RWPE2 (cell line): ENCODE measurements at regions not wholly inside any gene's neighbourhood (a gene's known extent, or its start where the extent isn't known, plus 50 kb on each side); places are given as distances from the start of the nearest gene placed in this dataset.
"Not testable (repeated sequence)": the region's sequence is repeated elsewhere in the genome, so short reads cannot be mapped to it uniquely, and the experiment has no call there.

Source experiments
- ATAC-seq: fragments of 200-7000 bp; cut with Tn5 transposase; 3 replicates; pipeline ENCODE4 v1.9.1; 2021; ENCODE audit warnings: low read depth
- DNase-seq: peaks from one replicate; pipeline ENCODE4 v3.0.0-alpha.2; 2020; ENCODE audit warnings: low spot score
- H3K27ac ChIP-seq: fragments of 450-650 bp; 2 replicates; pipeline ENCODE4 v1.5.1; 2017; ENCODE audit warnings: mild to moderate bottlenecking; ENCODE audit not compliant: poor library complexity, severe bottlenecking
- H3K27me3 ChIP-seq: fragments of 250-450 bp; sonication (Bioruptor Pico); 2 replicates; pipeline ENCODE4 v1.5.1; 2021; ENCODE audit warnings: mild to moderate bottlenecking, moderate library complexity; ENCODE audit not compliant: insufficient read depth, poor library complexity, severe bottlenecking
- H3K36me3 ChIP-seq: fragments of 250-450 bp; sonication (Bioruptor Pico); 2 replicates; pipeline ENCODE4 v1.5.1; 2020; ENCODE audit warnings: low read depth, mild to moderate bottlenecking, moderate library complexity
- H3K4me1 ChIP-seq: fragments of 250-450 bp; sonication (Bioruptor Pico); 2 replicates; pipeline ENCODE4 v1.5.1; 2021; ENCODE audit warnings: mild to moderate bottlenecking, moderate library complexity; ENCODE audit not compliant: insufficient read depth, poor library complexity, severe bottlenecking
- H3K4me3 ChIP-seq: fragments of 250-450 bp; sonication (Bioruptor Pico); 2 replicates; pipeline ENCODE4 v1.5.1; 2021; ENCODE audit warnings: mild to moderate bottlenecking, moderate library complexity; ENCODE audit not compliant: severe bottlenecking
- H3K9me3 ChIP-seq: fragments of 250-450 bp; sonication (Bioruptor Pico); 2 replicates; pipeline ENCODE4 v1.5.1; 2021; ENCODE audit warnings: mild to moderate bottlenecking, moderate library complexity; ENCODE audit not compliant: severe bottlenecking
- TF ChIP-seq, protein P1 (sequence below): fragments of 450-650 bp; IDR thresholded peaks from one replicate; pipeline ENCODE4 v1.5.1; 2017; ENCODE audit warnings: mild to moderate bottlenecking, moderate library complexity; ENCODE audit not compliant: poor library complexity, severe bottlenecking

DNA sequence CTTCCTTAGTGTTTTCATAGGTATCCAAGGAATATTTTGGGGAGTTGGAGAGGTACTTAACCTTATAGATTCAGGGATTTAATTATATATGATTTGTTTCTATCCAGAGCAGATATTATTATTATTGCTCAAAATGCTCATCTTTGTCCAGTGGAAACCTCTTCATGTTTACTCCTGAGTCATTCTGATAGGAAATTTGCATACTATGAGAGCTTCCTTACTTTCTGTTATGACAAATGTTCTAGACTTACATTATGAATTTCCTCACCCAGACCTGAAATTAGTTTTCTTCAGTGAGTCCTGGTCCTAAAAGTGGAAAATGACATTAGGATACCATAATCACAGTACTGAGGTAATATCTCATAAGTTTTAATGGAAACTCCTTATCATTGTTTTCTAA lies 57.5 kb upstream of the PLPPR5 start:
- H3K9me3 ChIP-seq: no peaks in the 10 kb centered on the region
- no peak for ATAC-seq
- no peaks in the 10 kb centered on the region for H3K4me1 ChIP-seq
- TF ChIP-seq, protein P1, sequence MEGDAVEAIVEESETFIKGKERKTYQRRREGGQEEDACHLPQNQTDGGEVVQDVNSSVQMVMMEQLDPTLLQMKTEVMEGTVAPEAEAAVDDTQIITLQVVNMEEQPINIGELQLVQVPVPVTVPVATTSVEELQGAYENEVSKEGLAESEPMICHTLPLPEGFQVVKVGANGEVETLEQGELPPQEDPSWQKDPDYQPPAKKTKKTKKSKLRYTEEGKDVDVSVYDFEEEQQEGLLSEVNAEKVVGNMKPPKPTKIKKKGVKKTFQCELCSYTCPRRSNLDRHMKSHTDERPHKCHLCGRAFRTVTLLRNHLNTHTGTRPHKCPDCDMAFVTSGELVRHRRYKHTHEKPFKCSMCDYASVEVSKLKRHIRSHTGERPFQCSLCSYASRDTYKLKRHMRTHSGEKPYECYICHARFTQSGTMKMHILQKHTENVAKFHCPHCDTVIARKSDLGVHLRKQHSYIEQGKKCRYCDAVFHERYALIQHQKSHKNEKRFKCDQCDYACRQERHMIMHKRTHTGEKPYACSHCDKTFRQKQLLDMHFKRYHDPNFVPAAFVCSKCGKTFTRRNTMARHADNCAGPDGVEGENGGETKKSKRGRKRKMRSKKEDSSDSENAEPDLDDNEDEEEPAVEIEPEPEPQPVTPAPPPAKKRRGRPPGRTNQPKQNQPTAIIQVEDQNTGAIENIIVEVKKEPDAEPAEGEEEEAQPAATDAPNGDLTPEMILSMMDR: no peak
- no peaks in the 10 kb centered on the region for H3K36me3 ChIP-seq
- H3K27ac ChIP-seq: no peak overlapping the region
- H3K27me3 ChIP-seq: no peaks in the 10 kb centered on the region
- no peak overlapping the region for H3K4me3 ChIP-seq
- no peak for DNase-seq

DNA sequence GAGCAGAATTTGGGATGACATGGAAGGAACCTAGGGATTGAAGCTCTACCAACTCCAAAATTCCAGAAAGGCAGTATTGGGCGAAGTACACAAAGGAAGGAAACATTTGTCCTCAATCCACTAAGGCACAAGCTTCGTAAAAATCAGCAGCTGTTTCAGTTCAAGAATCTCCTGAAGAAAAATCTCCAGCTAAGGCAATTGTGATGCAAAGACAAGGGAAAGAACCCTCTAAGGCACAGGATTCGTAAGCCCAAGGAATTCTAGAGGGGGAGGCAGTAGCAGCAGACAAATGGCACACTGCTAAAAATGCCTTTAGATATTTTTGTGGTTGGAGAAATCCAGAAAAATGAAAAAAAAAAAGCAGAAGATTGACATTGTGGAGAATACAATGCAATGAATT lies 64.5 kb upstream of the PLPPR5 start:
- Histone ChIP-seq H3K4me1 (no peaks in the 10 kb centered on the region), H3K4me3 (no peak overlapping the region), H3K36me3 (no peaks in the 10 kb centered on the region), H3K27ac (no peak overlapping the region), H3K9me3 (no peaks in the 10 kb centered on the region), H3K27me3 (no peaks in the 10 kb centered on the region)
- TF ChIP-seq, protein P1: no peak
- ATAC-seq: no peak
- no peak for DNase-seq

DNA sequence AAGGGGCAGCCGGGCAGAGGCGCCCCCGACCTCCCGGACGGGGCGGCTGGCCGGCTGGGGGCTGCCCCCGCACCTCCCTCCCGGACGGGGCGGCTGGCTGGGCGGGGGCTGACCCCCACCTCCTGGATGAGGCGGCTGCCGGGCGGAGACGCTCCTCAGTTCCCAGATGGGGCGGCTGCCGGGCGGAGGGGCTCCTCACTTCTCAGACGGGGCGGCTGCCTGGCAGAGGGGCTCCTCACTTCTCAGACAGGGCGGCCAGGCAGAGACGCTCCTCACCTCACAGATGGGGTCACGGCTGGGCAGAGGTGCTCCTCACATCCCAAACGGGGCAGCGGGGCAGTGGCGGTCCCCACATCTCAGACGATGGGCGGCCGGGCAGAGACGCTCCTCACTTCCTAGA lies 73.9 kb upstream of the PLPPR5 start:
- H3K36me3 ChIP-seq, H3K27ac ChIP-seq, H3K4me3 ChIP-seq, H3K9me3 ChIP-seq, ATAC-seq, H3K4me1 ChIP-seq, DNase-seq, H3K27me3 ChIP-seq: not testable (repeated sequence)

DNA sequence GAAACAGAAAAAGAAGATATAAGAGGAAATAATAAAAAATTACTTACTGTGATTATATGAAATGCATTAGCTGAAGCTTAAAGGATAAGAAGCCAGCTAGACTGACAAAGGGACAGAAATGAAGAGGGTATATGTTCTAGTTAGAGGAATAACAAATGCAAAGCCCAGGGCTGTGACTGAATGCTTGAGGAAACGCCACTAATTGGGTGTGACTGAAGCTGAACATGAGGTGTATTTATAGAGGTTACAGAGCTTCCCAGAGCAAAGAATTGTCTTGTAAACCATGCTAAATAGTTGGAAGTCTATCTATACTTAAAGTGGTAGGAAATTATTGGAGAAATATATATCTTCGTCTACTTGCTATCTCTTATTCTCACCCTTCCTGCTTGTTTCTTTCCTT lies 77.7 kb upstream of the PLPPR5 start:
- no peak for DNase-seq
- Histone ChIP-seq H3K36me3 (no peaks in the 10 kb centered on the region), H3K4me1 (no peaks in the 10 kb centered on the region), H3K4me3 (no peak overlapping the region), H3K9me3 (no peaks in the 10 kb centered on the region), H3K27me3 (no peaks in the 10 kb centered on the region), H3K27ac (no peak overlapping the region)
- no peak for ATAC-seq
- TF ChIP-seq, protein P1: no peak

DNA sequence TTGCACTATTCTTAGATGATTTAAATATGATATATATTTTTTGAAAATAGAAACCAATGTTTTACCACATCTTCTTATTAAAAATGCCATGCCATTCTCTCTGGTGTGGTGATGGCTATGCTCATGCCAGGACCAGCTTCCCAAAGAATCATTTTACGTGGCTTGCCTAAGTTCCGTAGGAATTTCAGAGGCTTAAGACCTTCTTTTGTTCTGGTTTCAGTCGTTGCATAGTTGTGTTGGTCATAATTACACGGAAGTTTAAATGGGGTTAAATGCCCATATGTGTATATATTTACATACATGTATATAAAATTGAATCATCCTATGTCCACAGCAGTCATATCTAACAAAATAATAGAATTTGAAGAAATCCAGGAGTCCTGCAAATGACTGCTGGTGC lies 78.7 kb upstream of the PLPPR5 start:
- no peak for ATAC-seq
- H3K4me3 ChIP-seq: no peak overlapping the region
- H3K9me3 ChIP-seq: no peaks in the 10 kb centered on the region
- TF ChIP-seq, protein P1: no peak
- no peaks in the 10 kb centered on the region for H3K27me3 ChIP-seq
- no peak for DNase-seq
- H3K27ac ChIP-seq: no peak overlapping the region
- no peaks in the 10 kb centered on the region for H3K4me1 ChIP-seq
- H3K36me3 ChIP-seq: no peaks in the 10 kb centered on the region
